Uterus (tissue), 3 donors: ENCODE measurements at regions not wholly inside any gene's neighbourhood (a gene's known extent, or its start where the extent isn't known, plus 50 kb on each side); places are given as distances from the start of the nearest gene placed in this dataset.

Experiments
- DNase-seq, 2 donors: peaks; one replicate each; pipeline ENCODE4 v3.0.0-alpha.2; 2019 to 2020
- H3K27ac ChIP-seq, 2 donors: fragments of 200-600 bp; sonication (generic); 1 replicate in 1 of 2; 2 replicates in 1 of 2; pipeline ENCODE4 v1.5.1; 2016 to 2018
- H3K27me3 ChIP-seq, 2 donors: fragments of 200-600 bp; sonication (generic); one replicate each; pipeline ENCODE4 v1.5.1; 2018 to 2019; ENCODE audit warnings: control low read depth in 1 of 2
- H3K36me3 ChIP-seq, 2 donors: fragments of 200-600 bp; sonication (generic); one replicate each; pipeline ENCODE4 v1.5.1; 2019; ENCODE audit warnings: control low read depth in 1 of 2
- H3K4me1 ChIP-seq, 2 donors: fragments of 200-600 bp; sonication (generic); one replicate each; pipeline ENCODE4 v1.5.1; 2018 to 2019; ENCODE audit warnings: control low read depth in 1 of 2
- H3K4me3 ChIP-seq, 2 donors: fragments of 200-600 bp; sonication (generic); 1 replicate in 1 of 2; 2 replicates in 1 of 2; pipeline ENCODE4 v1.5.1; 2018 to 2019; ENCODE audit warnings: mild to moderate bottlenecking in 1 of 2
- H3K9me3 ChIP-seq, 2 donors: fragments of 200-600 bp; sonication (generic); one replicate each; pipeline ENCODE4 v1.5.1; 2019; ENCODE audit warnings: control low read depth in 1 of 2
- CTCF ChIP-seq, 4 experiments: fragments of 200-600 bp in 2 of 4; fragments of 450-650 bp in 2 of 4; sonication (generic) in 2 of 4; IDR thresholded peaks; one replicate each; pipeline ENCODE4 v1.5.1; 2016 to 2019; ENCODE audit warnings: antibody characterized with exemption in 4 of 4, mild to moderate bottlenecking in 2 of 4, moderate library complexity in 1 of 4
- POLR2A ChIP-seq, 2 donors: fragments of 450-650 bp; IDR thresholded peaks; one replicate each; pipeline ENCODE4 v1.6.1; 2016; ENCODE audit warnings: antibody characterized with exemption in 2 of 2, mild to moderate bottlenecking in 1 of 2, moderate library complexity in 1 of 2
- intact Hi-C: fragments of 100-400 bp; cut with DNase I; formaldehyde crosslinking; loops from one replicate; pipeline ENCODE4 v1.15.1; 2023; ENCODE audit warnings: low total_unique reads
- donor health status: DM: yes; HTN: yes; CAD: no.

- intact Hi-C loops: no loop called here
- no peak for DNase-seq
- no peak overlapping the region for H3K4me3 ChIP-seq
- no peaks in the 10 kb centered on the region for H3K36me3 ChIP-seq
- no peak overlapping the region for H3K27ac ChIP-seq
- no peaks in the 10 kb centered on the region for H3K4me1 ChIP-seq
- no peaks in the 10 kb centered on the region for H3K27me3 ChIP-seq
- no peaks in the 10 kb centered on the region for H3K9me3 ChIP-seq
- TF ChIP-seq CTCF (IDR thresholded peaks at IDR 0.05) (no peak), POLR2A (IDR thresholded peaks at IDR 0.05) (no peak)
These were observed 403.9 kb upstream of the CYRIA start for GRCh38 chr2:17069564-17069963.

- H3K27me3 ChIP-seq: no peaks in the 10 kb centered on the region
- TF ChIP-seq CTCF (IDR thresholded peaks at IDR 0.05) (no peak), POLR2A (IDR thresholded peaks at IDR 0.05) (no peak)
- no peaks in the 10 kb centered on the region for H3K9me3 ChIP-seq
- no peaks in the 10 kb centered on the region for H3K36me3 ChIP-seq
- H3K4me1 ChIP-seq: no peaks in the 10 kb centered on the region
- H3K4me3 ChIP-seq: no peak overlapping the region
- DNase-seq: no peak
- H3K27ac ChIP-seq: no peak overlapping the region
- intact Hi-C loops: no loop called here
These were observed 402.4 kb upstream of the CYRIA start for GRCh38 chr2:17068021-17068420.

- H3K4me3 ChIP-seq: no peak overlapping the region
- DNase-seq: no peak
- intact Hi-C loops: no loop called here
- H3K27ac ChIP-seq: no peak overlapping the region
- TF ChIP-seq CTCF (IDR thresholded peaks at IDR 0.05) (no peak), POLR2A (IDR thresholded peaks at IDR 0.05) (no peak)
- no peaks in the 10 kb centered on the region for H3K27me3 ChIP-seq
- no peaks in the 10 kb centered on the region for H3K36me3 ChIP-seq
- no peaks in the 10 kb centered on the region for H3K9me3 ChIP-seq
- H3K4me1 ChIP-seq: no peaks in the 10 kb centered on the region
These were observed 399.9 kb upstream of the CYRIA start for GRCh38 chr2:17065536-17065935.

GRCh38 chr2:17061028-17061427 lies 395.4 kb upstream of the CYRIA start:
- DNase-seq: no peak
- TF ChIP-seq POLR2A (IDR thresholded peaks at IDR 0.05) (no peak), CTCF (IDR thresholded peaks at IDR 0.05) (no peak)
- Histone ChIP-seq H3K27me3 (no peaks in the 10 kb centered on the region), H3K27ac (no peak overlapping the region), H3K36me3 (no peaks in the 10 kb centered on the region), H3K4me3 (no peak overlapping the region), H3K9me3 (no peaks in the 10 kb centered on the region), H3K4me1 (no peaks in the 10 kb centered on the region)
- intact Hi-C loops: no loop called here

- no peak for DNase-seq
- H3K9me3 ChIP-seq: no peaks in the 10 kb centered on the region
- H3K4me3 ChIP-seq: no peak overlapping the region
- no peak for TF ChIP-seq POLR2A (IDR thresholded peaks at IDR 0.05)
- no peak for TF ChIP-seq CTCF (IDR thresholded peaks at IDR 0.05)
- intact Hi-C loops: no loop called here
- H3K36me3 ChIP-seq: no peaks in the 10 kb centered on the region
- no peaks in the 10 kb centered on the region for H3K27me3 ChIP-seq
- H3K27ac ChIP-seq: no peak overlapping the region
- H3K4me1 ChIP-seq: no peaks in the 10 kb centered on the region
These were observed 393.8 kb upstream of the CYRIA start for GRCh38 chr2:17059458-17059857.
